ENCODE measurements at regions not wholly inside any gene's neighbourhood (a gene's known extent, or its start where the extent isn't known, plus 50 kb on each side); places are given as distances from the start of the nearest gene placed in this dataset.

GRCh38 chr6:90932351-90932750 is 345.5 kb upstream of the MAP3K7 start:
- no peak for TF ChIP-seq GATA2 (IDR thresholded peaks at IDR 0.05; ENCODE audit: low read depth, low read length)

- TF ChIP-seq GATA3 (IDR thresholded peaks at IDR 0.05; ENCODE audit: low read depth, low read length) = no peak
- no peak for TF ChIP-seq GATA2 (IDR thresholded peaks at IDR 0.05; ENCODE audit: low read depth, low read length)
Measured at GRCh38 chr6:90928051-90928450, 341.2 kb upstream of the MAP3K7 start.

- TF ChIP-seq GATA3 (IDR thresholded peaks at IDR 0.05; ENCODE audit: low read depth, low read length) (no peak), GATA2 (IDR thresholded peaks at IDR 0.05; ENCODE audit: low read depth, low read length) (0 out of 2 replicates have a peak, but pooled peaks have one; percentile 36)
Measured at GRCh38 chr6:90925726-90926125, 338.9 kb upstream of the MAP3K7 start.

- TF ChIP-seq GATA3 (IDR thresholded peaks at IDR 0.05; ENCODE audit: low read depth, low read length) (no peak), GATA2 (IDR thresholded peaks at IDR 0.05; ENCODE audit: low read depth, low read length) (no peak)
Measured at GRCh38 chr6:90922325-90922724, 335.5 kb upstream of the MAP3K7 start.

DNA sequence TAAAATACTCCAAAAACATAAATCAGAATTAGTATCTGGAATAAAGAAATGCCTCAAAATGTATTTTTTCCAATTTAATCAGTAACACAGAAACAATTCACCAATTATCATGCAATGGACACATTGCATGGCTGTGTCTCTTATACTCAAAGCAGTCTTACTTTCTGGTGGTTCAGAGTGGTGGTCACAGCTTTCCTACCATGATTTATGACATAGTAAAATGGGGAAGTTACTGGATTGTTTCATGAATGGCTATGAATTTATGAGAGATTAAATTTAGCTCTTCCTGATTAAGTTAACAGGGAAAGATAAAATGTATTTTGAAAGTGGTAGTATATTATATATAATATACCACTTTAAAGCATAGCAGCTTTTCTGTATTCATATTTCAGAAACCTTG is 331.5 kb upstream of the MAP3K7 start:
- TF ChIP-seq GATA3 (IDR thresholded peaks at IDR 0.05; ENCODE audit: low read depth, low read length) (no peak), GATA2 (IDR thresholded peaks at IDR 0.05; ENCODE audit: low read depth, low read length) (no peak)

DNA sequence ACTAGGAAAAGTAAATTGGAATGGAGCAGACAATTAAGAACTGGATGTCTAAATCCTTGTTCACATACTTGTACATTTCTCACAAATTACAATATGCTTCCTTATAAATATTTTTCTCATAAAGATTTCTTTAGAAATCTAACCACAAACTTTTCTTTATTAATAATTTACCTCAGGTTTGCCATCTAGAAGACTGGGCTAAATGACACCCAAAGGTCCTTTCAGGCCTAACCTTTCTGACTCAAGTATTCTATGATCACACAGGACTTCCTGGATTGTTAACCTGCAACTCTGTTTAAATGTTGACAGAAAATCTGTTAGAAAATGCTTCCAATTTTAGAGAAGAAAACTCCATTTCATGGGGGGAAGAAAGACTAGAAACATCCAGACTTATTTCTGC is 330.5 kb upstream of the MAP3K7 start:
- TF ChIP-seq GATA2 (IDR thresholded peaks at IDR 0.05; ENCODE audit: low read depth, low read length) = no peak
- TF ChIP-seq GATA3 (IDR thresholded peaks at IDR 0.05; ENCODE audit: low read depth, low read length) = no peak

- no peak for TF ChIP-seq GATA2 (IDR thresholded peaks at IDR 0.05; ENCODE audit: low read depth, low read length)
Measured at GRCh38 chr6:90916968-90917367, 330.1 kb upstream of the MAP3K7 start.

DNA sequence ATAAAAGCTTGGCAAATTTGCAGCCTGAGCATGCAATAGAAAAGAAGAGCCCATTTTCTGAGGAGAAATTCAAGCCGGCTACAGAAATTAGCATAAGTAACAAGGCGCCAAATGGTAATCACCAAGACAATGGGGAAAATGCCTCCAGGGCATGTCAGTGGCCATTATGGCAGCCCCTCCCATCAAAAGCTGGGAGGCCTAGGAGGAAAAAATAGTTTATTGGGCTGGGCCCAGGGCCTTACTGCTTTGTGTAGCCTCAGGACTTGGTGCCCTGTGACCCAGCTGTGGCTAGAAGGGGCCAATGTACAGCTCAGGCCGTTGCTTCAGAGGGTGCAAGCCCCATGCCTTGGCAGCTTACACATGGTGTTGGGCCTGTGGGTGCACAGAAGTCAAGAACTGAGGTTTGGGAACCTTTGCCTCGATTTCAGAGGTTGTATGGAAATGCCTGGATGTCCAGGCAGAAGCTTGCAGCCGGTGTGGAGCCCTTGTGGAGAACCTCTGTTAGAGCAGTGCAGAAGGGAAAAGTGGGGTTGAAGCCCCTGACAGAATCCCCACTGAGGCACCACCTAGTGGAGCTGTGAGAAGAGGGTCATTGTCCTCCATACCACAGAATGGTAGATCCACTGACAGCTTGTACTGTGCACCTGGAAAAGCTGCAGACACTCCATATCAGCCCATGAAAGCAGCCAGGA is 328.5 kb upstream of the MAP3K7 start:
- TF ChIP-seq GATA3 (IDR thresholded peaks at IDR 0.05; ENCODE audit: low read depth, low read length) (no peak), GATA2 (IDR thresholded peaks at IDR 0.05; ENCODE audit: low read depth, low read length) (no peak)

DNA sequence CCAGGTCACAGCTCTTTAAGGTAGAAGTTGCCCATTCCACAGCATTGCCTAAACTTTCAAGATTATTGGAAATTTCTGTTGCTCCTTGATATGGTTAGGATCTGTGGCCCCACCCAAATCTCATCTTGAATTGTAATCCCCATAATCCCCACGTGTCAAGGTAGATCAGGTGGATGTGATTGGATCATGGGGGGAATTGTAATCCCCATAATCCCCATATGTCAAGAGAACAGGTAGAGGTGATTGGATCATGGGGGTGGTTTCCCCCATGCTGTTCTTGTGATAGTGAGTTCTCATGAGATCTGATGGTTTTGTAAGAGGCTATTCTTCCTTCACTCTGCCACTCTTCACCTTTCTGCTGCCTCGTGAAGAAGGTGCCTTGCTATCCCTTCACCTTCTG is 327.4 kb upstream of the MAP3K7 start:
- no peak for TF ChIP-seq GATA2 (IDR thresholded peaks at IDR 0.05; ENCODE audit: low read depth, low read length)
- no peak for TF ChIP-seq GATA3 (IDR thresholded peaks at IDR 0.05; ENCODE audit: low read depth, low read length)

DNA sequence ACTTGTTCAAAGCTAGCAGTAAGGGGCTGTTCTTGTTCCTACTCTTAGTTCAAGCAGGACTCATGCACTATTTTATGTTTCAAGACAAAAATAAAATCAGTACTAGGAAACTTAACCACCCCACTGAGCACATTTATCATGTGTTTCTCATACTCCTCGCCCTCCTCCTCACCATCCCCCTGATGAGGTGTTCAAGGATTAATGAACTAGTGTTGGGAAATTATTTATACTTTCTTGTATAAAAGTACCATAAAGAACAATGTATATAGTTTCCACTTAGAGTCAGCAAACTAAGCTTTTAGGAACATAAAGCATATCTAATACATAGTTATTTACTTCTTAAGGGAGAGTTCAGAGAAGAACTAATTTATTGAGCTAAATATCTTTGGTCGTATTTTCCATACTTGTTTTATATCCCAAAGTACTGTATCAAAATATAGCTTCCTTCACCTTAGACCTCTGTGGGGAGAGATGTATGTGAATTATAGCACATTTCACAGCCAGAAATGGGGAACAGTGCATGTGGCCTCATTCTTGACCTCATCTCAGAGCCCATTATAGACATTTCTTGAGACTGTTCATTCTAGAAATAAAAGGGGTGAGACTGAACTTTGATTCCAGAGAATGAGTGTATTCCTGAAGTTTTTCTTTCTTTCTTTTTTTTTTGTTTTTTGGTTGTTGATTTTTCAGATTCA is 326.5 kb upstream of the MAP3K7 start:
- no peak for TF ChIP-seq GATA2 (IDR thresholded peaks at IDR 0.05; ENCODE audit: low read depth, low read length)
- TF ChIP-seq GATA3 (IDR thresholded peaks at IDR 0.05; ENCODE audit: low read depth, low read length) = no peak

GRCh38 chr6:90911642-90912041 is 324.8 kb upstream of the MAP3K7 start:
- TF ChIP-seq GATA2 (IDR thresholded peaks at IDR 0.05; ENCODE audit: low read depth, low read length) (no peak), GATA3 (IDR thresholded peaks at IDR 0.05; ENCODE audit: low read depth, low read length) (no peak)

DNA sequence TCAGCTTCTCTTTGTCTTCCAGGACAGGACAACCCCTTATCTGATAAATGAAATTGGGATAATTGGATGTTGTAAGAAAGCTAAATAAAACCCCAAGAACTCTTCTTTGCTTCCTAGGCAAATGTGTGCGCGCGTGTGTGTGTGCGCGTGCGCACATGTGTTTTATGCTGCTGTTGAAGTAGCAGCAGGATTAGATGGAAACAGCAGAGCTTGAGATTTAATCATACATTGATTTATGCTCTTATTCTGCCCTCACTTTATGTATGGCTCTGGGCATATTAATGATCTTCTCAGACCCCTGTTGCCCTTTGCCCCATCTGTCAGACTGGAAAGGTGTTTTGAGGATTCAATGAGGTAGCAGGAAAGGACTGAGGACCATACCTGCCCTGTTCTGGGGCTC is 324.0 kb upstream of the MAP3K7 start:
- TF ChIP-seq GATA3 (IDR thresholded peaks at IDR 0.05; ENCODE audit: low read depth, low read length) = no peak
- peak; percentile 54 for TF ChIP-seq GATA2 (IDR thresholded peaks at IDR 0.05; ENCODE audit: low read depth, low read length)

DNA sequence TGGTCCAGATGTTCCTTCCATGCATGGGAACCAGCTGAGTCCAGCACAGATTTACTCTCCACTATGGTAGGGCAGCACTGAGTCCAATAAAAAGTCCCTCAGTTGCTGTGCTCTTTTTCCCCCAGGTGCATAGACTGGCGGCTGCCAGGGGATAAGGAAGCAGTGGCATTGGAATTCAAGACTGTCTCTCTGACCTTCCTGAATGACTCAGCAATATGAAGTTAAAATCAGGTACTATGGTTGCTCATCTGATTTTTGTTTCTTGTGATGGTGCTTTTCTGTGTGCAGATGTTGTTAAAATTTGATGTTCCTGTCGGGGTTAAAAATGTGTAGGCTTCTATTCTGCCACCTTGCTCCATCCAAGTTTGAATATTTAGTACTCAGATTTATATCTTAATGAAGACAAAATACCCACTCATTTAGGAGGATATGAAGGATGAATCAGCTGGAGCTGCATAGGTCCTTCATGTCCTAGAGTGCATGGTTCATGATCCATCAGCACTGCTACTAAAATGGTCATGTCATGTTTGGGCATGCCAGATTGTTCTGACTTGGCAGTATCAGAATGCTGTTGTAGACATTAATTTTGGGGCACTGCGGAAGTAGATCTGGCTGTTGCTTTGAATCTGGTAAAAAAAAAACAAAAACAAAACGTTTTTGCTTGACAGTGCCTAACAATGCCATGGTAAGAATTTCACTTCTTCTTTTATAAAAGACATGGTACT is 321.2 kb upstream of the MAP3K7 start:
- TF ChIP-seq GATA2 (IDR thresholded peaks at IDR 0.05; ENCODE audit: low read depth, low read length) (no peak), GATA3 (IDR thresholded peaks at IDR 0.05; ENCODE audit: low read depth, low read length) (no peak)

DNA sequence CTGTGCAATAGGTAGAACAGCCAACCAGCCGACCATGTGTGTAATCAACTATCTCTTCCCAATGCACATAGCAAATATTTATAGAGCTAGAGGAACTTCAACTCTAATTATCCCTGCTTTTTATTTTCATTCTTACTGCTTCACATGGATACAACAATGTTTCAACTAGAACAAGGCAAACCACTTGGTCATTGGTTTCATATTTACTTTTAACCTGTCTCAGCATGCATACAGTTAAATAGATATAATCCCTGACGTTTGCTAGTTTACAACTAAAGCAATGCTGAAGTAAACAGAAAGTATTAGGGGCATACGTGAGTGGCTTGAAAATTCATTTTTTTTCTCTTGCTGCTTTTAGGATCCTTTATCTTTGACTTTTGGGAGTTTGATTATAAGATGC is 318.5 kb upstream of the MAP3K7 start:
- no peak for TF ChIP-seq GATA2 (IDR thresholded peaks at IDR 0.05; ENCODE audit: low read depth, low read length)
- no peak for TF ChIP-seq GATA3 (IDR thresholded peaks at IDR 0.05; ENCODE audit: low read depth, low read length)

- TF ChIP-seq GATA2 (IDR thresholded peaks at IDR 0.05; ENCODE audit: low read depth, low read length) = no peak
- no peak for TF ChIP-seq GATA3 (IDR thresholded peaks at IDR 0.05; ENCODE audit: low read depth, low read length)
Measured at GRCh38 chr6:90900034-90900433, 313.2 kb upstream of the MAP3K7 start.
